Vagina (tissue), 2 donors: ENCODE measurements at regions not wholly inside any gene's neighbourhood (a gene's known extent, or its start where the extent isn't known, plus 50 kb on each side); places are given as distances from the start of the nearest gene placed in this dataset.

Experiments
- DNase-seq, 2 donors: peaks; one replicate each; pipeline ENCODE4 v3.0.0-alpha.2; 2017; ENCODE audit errors: extremely low spot score in 2 of 2
- H3K27ac ChIP-seq: fragments of 200-600 bp; sonication (generic); one replicate; pipeline ENCODE4 v1.5.1; 2019
- H3K27me3 ChIP-seq: fragments of 200-600 bp; sonication (generic); one replicate; pipeline ENCODE4 v1.5.1; 2019
- H3K36me3 ChIP-seq, 2 donors: fragments of 200-600 bp; sonication (generic); one replicate each; pipeline ENCODE4 v1.5.1; 2017 to 2019
- H3K4me1 ChIP-seq: fragments of 200-600 bp; sonication (generic); one replicate; pipeline ENCODE4 v1.5.1; 2019
- H3K4me3 ChIP-seq, 2 donors: fragments of 200-600 bp; sonication (generic); 1 replicate in 1 of 2; 2 replicates in 1 of 2; pipeline ENCODE4 v1.5.1; 2016 to 2019
- H3K9me3 ChIP-seq: fragments of 200-600 bp; sonication (generic); one replicate; pipeline ENCODE4 v1.5.1; 2019
- POLR2A ChIP-seq, 2 donors: fragments of 450-650 bp; IDR thresholded peaks; one replicate each; pipeline ENCODE4 v1.6.1; 2017; ENCODE audit warnings: antibody characterized with exemption in 2 of 2, mild to moderate bottlenecking in 2 of 2, moderate library complexity in 2 of 2
- POLR2AphosphoS5 ChIP-seq, 2 donors: sonication (generic); formaldehyde crosslinking; IDR thresholded peaks; one replicate each; pipeline ENCODE4 v1.9.0; 2017; ENCODE audit warnings: antibody characterized with exemption in 2 of 2, mild to moderate bottlenecking in 2 of 2, low read depth in 1 of 2; ENCODE audit not compliant: insufficient read depth in 1 of 2
- intact Hi-C: fragments of 100-400 bp; cut with DNase I; formaldehyde crosslinking; loops from one replicate; pipeline ENCODE4 v1.15.1; 2023
- TF ChIP-seq, protein P1 (sequence below), 3 experiments: fragments of 450-650 bp in 2 of 3; fragments of 200-600 bp in 1 of 3; sonication (generic) in 1 of 3; IDR thresholded peaks; one replicate each; pipeline ENCODE4 v1.5.1; 2017 to 2019; ENCODE audit warnings: antibody characterized with exemption in 3 of 3, mild to moderate bottlenecking in 2 of 3, moderate library complexity in 2 of 3

DNA sequence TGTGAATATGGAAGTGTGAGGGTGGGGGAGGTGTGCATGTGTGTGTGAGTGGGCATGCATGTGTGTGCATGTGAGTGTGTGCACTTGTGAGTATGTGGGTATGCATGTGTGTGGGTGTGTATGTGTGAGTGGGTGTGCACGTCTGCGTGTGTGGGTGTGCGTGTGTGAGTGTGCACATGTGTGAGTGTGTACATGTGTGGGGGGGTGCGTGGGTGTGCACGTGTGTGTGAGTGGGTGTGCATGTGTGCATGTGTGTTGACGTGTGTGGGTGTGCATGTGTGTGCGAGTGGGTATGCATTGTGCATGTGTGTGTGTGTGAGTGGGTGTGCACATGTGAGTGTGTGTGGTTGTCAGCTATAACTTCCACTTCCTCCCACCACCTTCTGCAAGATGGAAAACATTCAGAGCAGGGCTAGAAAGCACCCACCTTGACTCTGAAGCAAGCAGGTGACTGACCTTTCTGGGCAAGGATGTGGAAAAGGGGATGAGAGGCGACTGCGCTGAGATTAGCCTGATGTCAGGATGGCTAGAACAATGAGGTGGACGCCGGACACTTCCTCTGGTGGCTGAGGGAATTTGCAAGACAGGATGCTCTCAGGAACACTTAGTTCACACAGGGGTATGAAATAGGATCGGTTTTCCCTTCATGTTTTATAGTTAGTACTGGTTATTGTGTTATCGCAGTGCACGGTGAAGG lies 103.6 kb downstream of the ACKR3 start:
- intact Hi-C loops = no loop called here
- peaks cover 12% of the 10 kb centered on the region for H3K4me1 ChIP-seq

DNA sequence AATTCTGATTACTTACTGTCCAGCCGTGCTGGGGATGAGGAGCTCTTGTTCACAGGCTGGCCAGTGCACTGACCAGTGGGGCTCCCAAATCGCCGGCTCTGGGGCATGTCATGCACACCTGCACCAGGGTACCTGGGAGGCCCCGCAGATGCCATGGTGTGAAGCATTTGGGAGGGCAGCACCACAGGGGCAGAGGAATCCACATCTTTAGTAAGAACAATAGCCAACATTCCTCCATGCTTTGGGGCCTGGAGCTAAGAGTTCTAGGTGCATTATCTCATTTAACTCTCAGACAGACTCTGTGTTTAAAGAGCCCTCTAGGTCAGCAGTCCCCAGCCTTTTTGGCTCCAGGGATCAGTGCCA lies 104.2 kb downstream of the ACKR3 start:
- Histone ChIP-seq H3K4me3 (no peak overlapping the region), H3K27ac (no peak overlapping the region), H3K36me3 (no peaks in the 10 kb centered on the region), H3K9me3 (no peaks in the 10 kb centered on the region), H3K4me1 (peaks cover 12% of the 10 kb centered on the region), H3K27me3 (no peaks in the 10 kb centered on the region)
- intact Hi-C loops = no loop called here
- TF ChIP-seq, protein P1, sequence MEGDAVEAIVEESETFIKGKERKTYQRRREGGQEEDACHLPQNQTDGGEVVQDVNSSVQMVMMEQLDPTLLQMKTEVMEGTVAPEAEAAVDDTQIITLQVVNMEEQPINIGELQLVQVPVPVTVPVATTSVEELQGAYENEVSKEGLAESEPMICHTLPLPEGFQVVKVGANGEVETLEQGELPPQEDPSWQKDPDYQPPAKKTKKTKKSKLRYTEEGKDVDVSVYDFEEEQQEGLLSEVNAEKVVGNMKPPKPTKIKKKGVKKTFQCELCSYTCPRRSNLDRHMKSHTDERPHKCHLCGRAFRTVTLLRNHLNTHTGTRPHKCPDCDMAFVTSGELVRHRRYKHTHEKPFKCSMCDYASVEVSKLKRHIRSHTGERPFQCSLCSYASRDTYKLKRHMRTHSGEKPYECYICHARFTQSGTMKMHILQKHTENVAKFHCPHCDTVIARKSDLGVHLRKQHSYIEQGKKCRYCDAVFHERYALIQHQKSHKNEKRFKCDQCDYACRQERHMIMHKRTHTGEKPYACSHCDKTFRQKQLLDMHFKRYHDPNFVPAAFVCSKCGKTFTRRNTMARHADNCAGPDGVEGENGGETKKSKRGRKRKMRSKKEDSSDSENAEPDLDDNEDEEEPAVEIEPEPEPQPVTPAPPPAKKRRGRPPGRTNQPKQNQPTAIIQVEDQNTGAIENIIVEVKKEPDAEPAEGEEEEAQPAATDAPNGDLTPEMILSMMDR (IDR thresholded peaks at IDR 0.05) = no peak
- TF ChIP-seq POLR2A (IDR thresholded peaks at IDR 0.05) (no peak), POLR2AphosphoS5 (IDR thresholded peaks at IDR 0.05; ENCODE audit: insufficient read depth in 1 of 2, low read depth in 1 of 2) (no peak)
- DNase-seq = peak in 1 of 2 donors; percentile 74

More for the DNA sequence above, 103.6 kb downstream of the ACKR3 start:
- no peaks in the 10 kb centered on the region for H3K27me3 ChIP-seq
- H3K27ac ChIP-seq = no peak overlapping the region
- peak; percentile 62 to 81 for DNase-seq
- TF ChIP-seq POLR2AphosphoS5 (IDR thresholded peaks at IDR 0.05; ENCODE audit: insufficient read depth in 1 of 2, low read depth in 1 of 2) = no peak
- TF ChIP-seq, protein P1 (IDR thresholded peaks at IDR 0.05) = no peak
- no peak for TF ChIP-seq POLR2A (IDR thresholded peaks at IDR 0.05)
- no peaks in the 10 kb centered on the region for H3K36me3 ChIP-seq
- no peak overlapping the region for H3K4me3 ChIP-seq
- H3K9me3 ChIP-seq = no peaks in the 10 kb centered on the region

DNA sequence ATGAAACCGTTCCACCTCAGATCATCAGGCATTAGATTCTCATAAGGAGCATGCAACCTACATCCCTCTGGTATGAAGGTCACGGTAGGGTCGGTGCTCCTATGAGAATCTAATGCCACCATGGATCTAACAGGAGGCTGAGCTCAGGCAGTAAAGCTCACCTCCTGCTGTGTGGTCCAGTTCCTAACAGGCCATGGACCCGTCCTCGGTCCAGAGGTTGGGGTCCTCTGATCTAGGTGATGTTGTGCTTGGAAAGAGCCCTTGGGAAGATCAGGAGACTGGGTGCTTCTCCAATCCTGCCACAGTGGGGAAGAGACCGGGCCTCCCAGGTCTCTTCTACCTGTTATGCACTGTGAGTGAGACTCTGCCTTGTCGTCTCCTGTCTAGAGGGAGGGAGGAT lies 104.6 kb downstream of the ACKR3 start:
- H3K27ac ChIP-seq = no peak overlapping the region
- TF ChIP-seq POLR2AphosphoS5 (IDR thresholded peaks at IDR 0.05; ENCODE audit: insufficient read depth in 1 of 2, low read depth in 1 of 2) (no peak), POLR2A (IDR thresholded peaks at IDR 0.05) (no peak)
- TF ChIP-seq, protein P1 (IDR thresholded peaks at IDR 0.05) = no peak
- no peak overlapping the region for H3K4me3 ChIP-seq
- H3K4me1 ChIP-seq = peaks cover 12% of the 10 kb centered on the region
- H3K27me3 ChIP-seq = no peaks in the 10 kb centered on the region
- H3K36me3 ChIP-seq = no peaks in the 10 kb centered on the region
- peak in 1 of 2 donors; percentile 74 for DNase-seq
- intact Hi-C loops = no loop called here
- H3K9me3 ChIP-seq = no peaks in the 10 kb centered on the region

GRCh38 chr2:236674646-236675045 lies 105.0 kb downstream of the ACKR3 start:
- H3K27me3 ChIP-seq = no peaks in the 10 kb centered on the region
- peaks cover 15% of the 10 kb centered on the region for H3K4me1 ChIP-seq
- intact Hi-C loops = no loop called here
- TF ChIP-seq POLR2A (IDR thresholded peaks at IDR 0.05) (no peak), POLR2AphosphoS5 (IDR thresholded peaks at IDR 0.05; ENCODE audit: insufficient read depth in 1 of 2, low read depth in 1 of 2) (no peak)
- TF ChIP-seq, protein P1 (IDR thresholded peaks at IDR 0.05) = no peak
- no peaks in the 10 kb centered on the region for H3K36me3 ChIP-seq
- no peak overlapping the region for H3K4me3 ChIP-seq
- H3K27ac ChIP-seq = no peak overlapping the region
- no peaks in the 10 kb centered on the region for H3K9me3 ChIP-seq
- DNase-seq = no peak

DNA sequence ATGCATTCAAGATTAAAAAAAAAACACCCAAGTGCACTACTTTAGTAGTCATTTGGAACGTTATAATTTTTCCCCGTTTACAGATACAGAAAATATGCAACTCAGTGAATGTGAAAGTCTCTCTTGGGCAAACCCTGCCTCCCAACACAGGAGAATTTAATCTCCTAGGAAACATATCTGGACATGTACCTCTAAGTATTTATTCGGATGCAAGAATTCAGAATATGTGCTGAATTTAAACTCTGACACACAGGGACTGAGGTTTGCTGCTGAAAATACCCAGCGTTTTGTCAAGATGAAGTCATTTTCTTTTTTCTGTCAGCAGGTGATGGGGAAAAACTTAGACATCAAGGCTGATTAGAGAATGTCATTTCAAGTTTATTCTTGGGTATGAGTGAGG lies 105.4 kb downstream of the ACKR3 start:
- no peaks in the 10 kb centered on the region for H3K9me3 ChIP-seq
- H3K27me3 ChIP-seq = no peaks in the 10 kb centered on the region
- TF ChIP-seq, protein P1 (IDR thresholded peaks at IDR 0.05) = no peak
- TF ChIP-seq POLR2AphosphoS5 (IDR thresholded peaks at IDR 0.05; ENCODE audit: insufficient read depth in 1 of 2, low read depth in 1 of 2) = no peak
- no peak for TF ChIP-seq POLR2A (IDR thresholded peaks at IDR 0.05)
- H3K36me3 ChIP-seq = no peaks in the 10 kb centered on the region
- H3K4me1 ChIP-seq = peaks cover 19% of the 10 kb centered on the region
- no peak overlapping the region for H3K27ac ChIP-seq
- H3K4me3 ChIP-seq = no peak overlapping the region
- DNase-seq = no peak
- intact Hi-C loops = no loop called here
